GM21619 (cell line): ENCODE measurements at regions not wholly inside any gene's neighbourhood (a gene's known extent, or its start where the extent isn't known, plus 50 kb on each side); places are given as distances from the start of the nearest gene placed in this dataset.

Source experiments
- ATAC-seq: cut with Tn5 transposase; IDR thresholded peaks from one replicate; pipeline ENCODE4 v1.9.1; 2021; ENCODE audit not compliant: unreplicated experiment

- no peak for ATAC-seq
Measured at GRCh38 chr12:24482882-24483604, 465.9 kb downstream of the BCAT1 start.

- no peak for ATAC-seq
Measured at GRCh38 chr12:24482044-24482443, 466.9 kb downstream of the BCAT1 start.

GRCh38 chr12:24480766-24481449, 468.0 kb downstream of the BCAT1 start:
- ATAC-seq: no peak

- ATAC-seq: no peak
Measured at GRCh38 chr12:24479131-24479530, 469.8 kb downstream of the BCAT1 start.

GRCh38 chr12:24478254-24478653, 470.6 kb downstream of the BCAT1 start:
- no peak for ATAC-seq

- ATAC-seq: no peak
Measured at GRCh38 chr12:24476310-24476709, 472.6 kb downstream of the BCAT1 start.

- no peak for ATAC-seq
Measured at GRCh38 chr12:24475337-24475736, 473.6 kb downstream of the BCAT1 start.

GRCh38 chr12:24473097-24473496, 475.8 kb downstream of the BCAT1 start:
- no peak for ATAC-seq

- no peak for ATAC-seq
Measured at GRCh38 chr12:24470050-24470449, 478.9 kb downstream of the BCAT1 start.

- ATAC-seq: no peak
Measured at GRCh38 chr12:24469089-24469488, 479.8 kb downstream of the BCAT1 start.

- ATAC-seq: no peak
Measured at GRCh38 chr12:24467226-24467625, 481.7 kb downstream of the BCAT1 start.

GRCh38 chr12:24463375-24463774, 485.5 kb downstream of the BCAT1 start:
- ATAC-seq: no peak

GRCh38 chr12:24462946-24463345, 486.0 kb downstream of the BCAT1 start:
- no peak for ATAC-seq

- ATAC-seq: no peak
Measured at GRCh38 chr12:24460506-24460905, 488.4 kb downstream of the BCAT1 start.

GRCh38 chr12:24460099-24460498, 488.8 kb downstream of the BCAT1 start:
- ATAC-seq: no peak

- no peak for ATAC-seq
Measured at GRCh38 chr12:24455811-24456210, 493.1 kb downstream of the BCAT1 start.

GRCh38 chr12:24447678-24448077, 498.2 kb upstream of the SOX5 start:
- ATAC-seq: no peak

GRCh38 chr12:24446287-24446686, 496.8 kb upstream of the SOX5 start:
- no peak for ATAC-seq

GRCh38 chr12:24444634-24445033, 495.2 kb upstream of the SOX5 start:
- no peak for ATAC-seq

GRCh38 chr12:24441458-24441857, 492.0 kb upstream of the SOX5 start:
- no peak for ATAC-seq

GRCh38 chr12:24436667-24437066, 487.2 kb upstream of the SOX5 start:
- no peak for ATAC-seq

- no peak for ATAC-seq
Measured at GRCh38 chr12:24431872-24432271, 482.4 kb upstream of the SOX5 start.

- no peak for ATAC-seq
Measured at GRCh38 chr12:24427776-24428175, 478.3 kb upstream of the SOX5 start.
